ENCODE measurements at regions not wholly inside any gene's neighbourhood (a gene's known extent, or its start where the extent isn't known, plus 50 kb on each side); places are given as distances from the start of the nearest gene placed in this dataset.

DNA sequence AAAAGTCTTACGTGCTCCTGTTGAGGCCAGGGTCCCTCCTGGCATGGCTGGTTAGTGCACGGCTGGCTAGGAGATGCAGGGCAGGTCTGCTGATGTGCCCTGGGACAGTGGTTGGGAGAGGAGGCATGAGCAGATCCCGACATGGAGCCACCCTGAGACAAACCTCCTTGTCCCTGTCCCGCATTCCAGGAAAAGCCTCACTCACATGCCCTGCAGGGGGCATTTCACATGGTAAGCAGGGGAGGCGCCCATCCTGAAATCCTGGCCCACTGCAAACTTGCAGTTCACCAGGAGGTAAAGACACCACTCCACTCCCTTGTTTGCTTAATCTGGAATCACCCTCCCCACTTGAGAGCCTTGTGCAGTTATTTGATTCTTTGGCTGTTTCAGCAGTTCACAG, 116.7 kb upstream of the SLC24A3 start:
- H2AFZ ChIP-seq (ENCODE audit: low read depth, low read length) = no peak overlapping the region
- H3K27ac ChIP-seq (ENCODE audit: low read length) = no peak overlapping the region
- H3K27me3 ChIP-seq (ENCODE audit: insufficient read depth, low read depth, low read length) = no peaks in the 10 kb centered on the region
- H3K9ac ChIP-seq (ENCODE audit: low read length) = no peak overlapping the region
- no peaks in the 10 kb centered on the region for H3K9me2 ChIP-seq (ENCODE audit: insufficient read depth, low read length)
- no peaks in the 10 kb centered on the region for H3K9me3 ChIP-seq (ENCODE audit: low read length)
- no peaks in the 10 kb centered on the region for H4K20me1 ChIP-seq (ENCODE audit: insufficient read depth)
- no peak overlapping the region for H3K4me2 ChIP-seq (ENCODE audit: low read length)
- no peak overlapping the region for H3K4me3 ChIP-seq (ENCODE audit: low read length)
- H3F3A ChIP-seq (ENCODE audit: insufficient read depth, low read length, poor library complexity, severe bottlenecking) = no peaks in the 10 kb centered on the region
- TF ChIP-seq MXI1 (conservative IDR thresholded peaks at IDR 0.05; ENCODE audit: poor library complexity, severe bottlenecking) (no peak), SMC3 (conservative IDR thresholded peaks at IDR 0.05; ENCODE audit: poor library complexity) (no peak), TAF1 (IDR thresholded peaks at IDR 0.05; ENCODE audit: low read depth) (no peak), POLR2AphosphoS5 (IDR thresholded peaks at IDR 0.05) (no peak), EZH2 (IDR thresholded peaks at IDR 0.05; ENCODE audit: borderline replicate concordance, insufficient read depth, low read length, poor library complexity, severe bottlenecking) (no peak), EP300 (conservative IDR thresholded peaks at IDR 0.05; ENCODE audit: poor library complexity, severe bottlenecking) (no peak), RAD21 (conservative IDR thresholded peaks at IDR 0.05) (no peak)
- TF ChIP-seq, protein P1, sequence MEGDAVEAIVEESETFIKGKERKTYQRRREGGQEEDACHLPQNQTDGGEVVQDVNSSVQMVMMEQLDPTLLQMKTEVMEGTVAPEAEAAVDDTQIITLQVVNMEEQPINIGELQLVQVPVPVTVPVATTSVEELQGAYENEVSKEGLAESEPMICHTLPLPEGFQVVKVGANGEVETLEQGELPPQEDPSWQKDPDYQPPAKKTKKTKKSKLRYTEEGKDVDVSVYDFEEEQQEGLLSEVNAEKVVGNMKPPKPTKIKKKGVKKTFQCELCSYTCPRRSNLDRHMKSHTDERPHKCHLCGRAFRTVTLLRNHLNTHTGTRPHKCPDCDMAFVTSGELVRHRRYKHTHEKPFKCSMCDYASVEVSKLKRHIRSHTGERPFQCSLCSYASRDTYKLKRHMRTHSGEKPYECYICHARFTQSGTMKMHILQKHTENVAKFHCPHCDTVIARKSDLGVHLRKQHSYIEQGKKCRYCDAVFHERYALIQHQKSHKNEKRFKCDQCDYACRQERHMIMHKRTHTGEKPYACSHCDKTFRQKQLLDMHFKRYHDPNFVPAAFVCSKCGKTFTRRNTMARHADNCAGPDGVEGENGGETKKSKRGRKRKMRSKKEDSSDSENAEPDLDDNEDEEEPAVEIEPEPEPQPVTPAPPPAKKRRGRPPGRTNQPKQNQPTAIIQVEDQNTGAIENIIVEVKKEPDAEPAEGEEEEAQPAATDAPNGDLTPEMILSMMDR (IDR thresholded peaks at IDR 0.05; ENCODE audit: poor library complexity, severe bottlenecking) = no peak
- no peaks in the 10 kb centered on the region for H3K36me3 ChIP-seq (ENCODE audit: insufficient read depth, low read length)
- H3K79me2 ChIP-seq (replicated peaks; ENCODE audit: insufficient read depth, low read length) = no peaks in the 10 kb centered on the region

DNA sequence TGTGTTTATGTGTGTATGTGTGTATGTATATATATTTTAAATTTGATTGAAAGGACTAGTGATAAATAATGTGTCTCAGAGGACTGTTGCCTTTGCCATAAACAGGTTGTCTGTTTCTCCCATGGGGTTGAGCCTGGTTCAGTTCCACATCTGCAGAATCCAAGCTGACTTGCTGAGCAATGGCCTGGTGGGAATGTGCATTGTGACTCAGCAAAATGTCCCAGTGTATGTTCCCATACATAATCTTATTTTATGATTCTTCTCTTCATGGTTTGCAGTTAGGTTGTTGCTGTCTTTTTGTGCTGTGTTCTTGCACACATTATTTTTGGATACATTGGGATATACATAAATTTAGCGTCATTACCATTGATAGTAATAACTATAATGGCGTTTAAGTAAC, 115.6 kb upstream of the SLC24A3 start:
- H3K4me3 ChIP-seq (ENCODE audit: low read length) = no peak overlapping the region
- no peak for TF ChIP-seq TAF1 (IDR thresholded peaks at IDR 0.05; ENCODE audit: low read depth)
- no peak for TF ChIP-seq POLR2AphosphoS5 (IDR thresholded peaks at IDR 0.05)
- TF ChIP-seq, protein P1 (IDR thresholded peaks at IDR 0.05; ENCODE audit: poor library complexity, severe bottlenecking) = no peak
- TF ChIP-seq, protein P2, sequence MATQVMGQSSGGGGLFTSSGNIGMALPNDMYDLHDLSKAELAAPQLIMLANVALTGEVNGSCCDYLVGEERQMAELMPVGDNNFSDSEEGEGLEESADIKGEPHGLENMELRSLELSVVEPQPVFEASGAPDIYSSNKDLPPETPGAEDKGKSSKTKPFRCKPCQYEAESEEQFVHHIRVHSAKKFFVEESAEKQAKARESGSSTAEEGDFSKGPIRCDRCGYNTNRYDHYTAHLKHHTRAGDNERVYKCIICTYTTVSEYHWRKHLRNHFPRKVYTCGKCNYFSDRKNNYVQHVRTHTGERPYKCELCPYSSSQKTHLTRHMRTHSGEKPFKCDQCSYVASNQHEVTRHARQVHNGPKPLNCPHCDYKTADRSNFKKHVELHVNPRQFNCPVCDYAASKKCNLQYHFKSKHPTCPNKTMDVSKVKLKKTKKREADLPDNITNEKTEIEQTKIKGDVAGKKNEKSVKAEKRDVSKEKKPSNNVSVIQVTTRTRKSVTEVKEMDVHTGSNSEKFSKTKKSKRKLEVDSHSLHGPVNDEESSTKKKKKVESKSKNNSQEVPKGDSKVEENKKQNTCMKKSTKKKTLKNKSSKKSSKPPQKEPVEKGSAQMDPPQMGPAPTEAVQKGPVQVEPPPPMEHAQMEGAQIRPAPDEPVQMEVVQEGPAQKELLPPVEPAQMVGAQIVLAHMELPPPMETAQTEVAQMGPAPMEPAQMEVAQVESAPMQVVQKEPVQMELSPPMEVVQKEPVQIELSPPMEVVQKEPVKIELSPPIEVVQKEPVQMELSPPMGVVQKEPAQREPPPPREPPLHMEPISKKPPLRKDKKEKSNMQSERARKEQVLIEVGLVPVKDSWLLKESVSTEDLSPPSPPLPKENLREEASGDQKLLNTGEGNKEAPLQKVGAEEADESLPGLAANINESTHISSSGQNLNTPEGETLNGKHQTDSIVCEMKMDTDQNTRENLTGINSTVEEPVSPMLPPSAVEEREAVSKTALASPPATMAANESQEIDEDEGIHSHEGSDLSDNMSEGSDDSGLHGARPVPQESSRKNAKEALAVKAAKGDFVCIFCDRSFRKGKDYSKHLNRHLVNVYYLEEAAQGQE (IDR thresholded peaks at IDR 0.05; ENCODE audit: borderline replicate concordance) = no peak
- no peak for TF ChIP-seq RAD21 (conservative IDR thresholded peaks at IDR 0.05)
- TF ChIP-seq EP300 (conservative IDR thresholded peaks at IDR 0.05; ENCODE audit: poor library complexity, severe bottlenecking) = no peak
- no peak overlapping the region for H3K4me2 ChIP-seq (ENCODE audit: low read length)
- H3K9ac ChIP-seq (ENCODE audit: low read length) = no peak overlapping the region
- no peak overlapping the region for H3K27ac ChIP-seq (ENCODE audit: low read length)
- H3K9me3 ChIP-seq (ENCODE audit: low read length) = no peaks in the 10 kb centered on the region
- no peaks in the 10 kb centered on the region for H4K20me1 ChIP-seq (ENCODE audit: insufficient read depth)
- no peak overlapping the region for H2AFZ ChIP-seq (ENCODE audit: low read depth, low read length)
- no peaks in the 10 kb centered on the region for H3F3A ChIP-seq (ENCODE audit: insufficient read depth, low read length, poor library complexity, severe bottlenecking)
- H3K36me3 ChIP-seq (ENCODE audit: insufficient read depth, low read length) = no peaks in the 10 kb centered on the region
- no peaks in the 10 kb centered on the region for H3K79me2 ChIP-seq (replicated peaks; ENCODE audit: insufficient read depth, low read length)
- no peaks in the 10 kb centered on the region for H3K27me3 ChIP-seq (ENCODE audit: insufficient read depth, low read depth, low read length)
- H3K9me2 ChIP-seq (ENCODE audit: insufficient read depth, low read length) = no peaks in the 10 kb centered on the region

Measured in neural cell (in vitro differentiated cells).